C4-2B (cell line): ENCODE measurements at regions not wholly inside any gene's neighbourhood (a gene's known extent, or its start where the extent isn't known, plus 50 kb on each side); places are given as distances from the start of the nearest gene placed in this dataset.
"Not testable (repeated sequence)": the region's sequence is repeated elsewhere in the genome, so short reads cannot be mapped to it uniquely, and the experiment has no call there.

Experiments used
- H3K27ac ChIP-seq: fragments of 450-650 bp; 2 replicates; pipeline ENCODE4 v1.5.1; 2017
- CTCF ChIP-seq: fragments of 450-650 bp; conservative IDR thresholded peaks from 2 replicates; pipeline ENCODE4 v1.5.1; 2017; ENCODE audit warnings: mild to moderate bottlenecking
- ZFX ChIP-seq: fragments of 450-650 bp; IDR thresholded peaks from 2 replicates; pipeline ENCODE4 v1.6.1; 2017

DNA sequence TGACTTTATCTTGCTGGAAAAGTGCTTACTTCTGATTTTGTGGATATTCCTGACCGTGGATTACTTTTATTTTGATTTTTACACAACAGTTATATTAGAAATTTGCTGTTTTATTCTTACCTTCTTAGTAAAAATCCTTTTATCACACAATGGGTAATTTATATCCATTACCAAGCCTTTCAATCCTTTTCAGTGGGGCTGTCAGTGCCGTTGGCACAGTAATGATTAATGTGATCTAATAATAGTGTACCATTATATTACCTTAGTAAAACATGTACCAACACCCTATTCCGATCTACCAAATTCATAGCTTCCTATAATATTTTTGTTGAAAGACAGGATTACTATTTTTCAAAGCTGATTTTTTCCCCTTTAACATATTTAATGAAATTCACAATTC lies 87.3 kb upstream of the ZNF536 start:
- no peak overlapping the region for H3K27ac ChIP-seq
- TF ChIP-seq CTCF (no peak), ZFX (no peak)

DNA sequence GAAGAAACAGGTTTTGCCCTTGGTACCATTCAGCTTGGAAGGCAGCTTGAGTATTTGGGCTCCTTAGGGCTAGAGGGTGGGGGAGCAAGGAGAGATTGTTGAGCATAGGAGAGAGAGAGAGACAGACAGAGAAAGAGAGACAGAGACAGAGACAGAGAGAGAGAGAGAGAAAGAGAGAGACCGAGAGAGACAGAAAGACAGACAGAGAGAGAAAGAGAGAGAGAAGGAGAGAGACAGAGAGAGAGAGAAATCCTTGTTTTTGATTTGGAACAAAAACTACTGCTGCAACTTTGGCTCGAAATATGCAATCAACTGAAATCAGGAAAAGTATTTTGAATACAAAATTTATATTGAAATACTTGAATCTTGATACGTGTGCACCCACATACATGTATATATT lies 85.8 kb upstream of the ZNF536 start:
- TF ChIP-seq CTCF: no peak
- TF ChIP-seq ZFX: no peak
- no peak overlapping the region for H3K27ac ChIP-seq

DNA sequence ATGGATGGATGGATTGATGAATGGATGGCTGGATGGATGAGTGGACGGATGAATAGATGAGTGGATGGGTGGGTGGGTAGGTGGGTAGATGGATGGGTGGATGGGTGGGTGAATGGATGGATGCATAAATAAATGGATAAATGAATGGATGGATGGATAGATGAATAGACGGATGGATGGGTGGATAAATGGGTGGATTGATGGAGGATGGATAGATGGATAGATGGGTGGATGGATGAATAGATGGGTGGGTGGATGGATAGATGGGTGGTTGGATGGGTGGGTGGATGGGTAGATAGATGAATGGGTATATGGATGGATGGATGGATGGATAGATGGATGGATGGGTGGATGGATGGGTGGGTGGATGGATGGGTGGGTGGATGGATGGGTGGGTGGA lies 84.9 kb upstream of the ZNF536 start:
- no peak for TF ChIP-seq ZFX
- no peak for TF ChIP-seq CTCF
- no peak overlapping the region for H3K27ac ChIP-seq

DNA sequence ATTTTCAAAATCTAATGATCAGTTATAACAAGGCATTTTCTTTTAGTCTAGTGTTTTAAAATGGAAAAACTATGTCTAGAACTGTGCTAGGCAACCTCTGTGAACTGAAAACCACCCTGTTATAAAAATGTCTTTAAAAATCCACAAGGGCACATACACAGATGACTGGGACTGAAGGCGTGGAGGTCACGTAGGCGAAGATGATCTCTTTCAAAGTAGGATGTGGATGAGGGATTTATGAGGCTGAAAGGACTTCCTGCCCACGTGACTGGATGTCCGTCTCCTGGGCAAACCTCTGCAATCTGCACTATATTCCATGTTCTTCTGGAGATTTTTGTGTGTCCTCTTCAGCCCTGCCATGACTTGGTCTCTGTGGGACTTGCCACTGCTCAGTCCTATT lies 84.2 kb upstream of the ZNF536 start:
- TF ChIP-seq ZFX: no peak
- TF ChIP-seq CTCF: no peak
- no peak overlapping the region for H3K27ac ChIP-seq

- H3K27ac ChIP-seq: no peak overlapping the region
- no peak for TF ChIP-seq ZFX
- no peak for TF ChIP-seq CTCF
These were observed 83.3 kb upstream of the ZNF536 start for GRCh38 chr19:30288911-30289310.

DNA sequence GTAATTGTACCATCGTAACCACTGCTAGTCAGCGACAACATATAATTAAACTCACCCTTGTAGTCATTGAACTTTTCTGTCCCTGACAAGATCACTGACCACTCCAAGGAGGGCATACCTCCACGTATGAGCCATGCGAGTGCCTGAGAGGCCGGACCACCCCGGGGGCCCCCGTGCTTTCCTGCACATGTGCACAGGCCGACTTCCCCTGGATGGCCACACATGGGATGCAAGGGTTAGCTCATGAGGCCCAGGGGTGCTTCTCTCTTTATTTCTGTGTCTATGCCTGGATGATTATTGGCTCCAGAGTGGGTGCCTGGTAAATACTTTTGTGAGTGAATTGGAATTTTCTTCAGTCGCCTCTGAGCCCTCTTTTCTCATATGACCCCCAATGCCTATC lies 82.8 kb upstream of the ZNF536 start:
- no peak overlapping the region for H3K27ac ChIP-seq
- no peak for TF ChIP-seq CTCF
- no peak for TF ChIP-seq ZFX

DNA sequence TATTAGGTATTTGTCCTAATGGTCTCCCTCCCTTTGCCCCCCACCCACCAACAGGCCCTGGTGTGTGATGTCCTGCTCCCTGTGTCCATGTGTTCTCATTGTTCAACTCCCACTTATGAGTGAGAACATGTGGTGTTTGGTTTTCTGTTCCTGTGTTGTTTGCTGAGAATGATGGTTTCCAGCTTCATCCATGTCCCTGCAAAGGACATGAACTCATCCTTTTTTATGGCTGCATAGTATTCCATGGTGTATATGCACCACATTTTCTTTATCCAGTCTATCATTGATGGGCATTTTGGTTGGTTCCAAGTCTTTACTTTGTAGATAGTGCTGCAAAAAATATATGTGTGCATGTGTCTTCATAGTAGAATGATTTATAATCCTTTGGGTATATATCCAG lies 81.4 kb upstream of the ZNF536 start:
- H3K27ac ChIP-seq: not testable (repeated sequence)

GRCh38 chr19:30293051-30293785 lies 79.0 kb upstream of the ZNF536 start:
- no peak for TF ChIP-seq ZFX
- TF ChIP-seq CTCF: no peak
- no peak overlapping the region for H3K27ac ChIP-seq
